Lower leg skin (tissue), 4 donors: ENCODE measurements at regions not wholly inside any gene's neighbourhood (a gene's known extent, or its start where the extent isn't known, plus 50 kb on each side); places are given as distances from the start of the nearest gene placed in this dataset.

ENCODE experiments used
- DNase-seq, 2 donors: peaks; one replicate each; pipeline ENCODE4 v3.0.0-alpha.2; 2019; ENCODE audit warnings: low spot score in 2 of 2
- H3K4me3 ChIP-seq: fragments of 200-600 bp; sonication (generic); 2 replicates; pipeline ENCODE4 v1.5.1; 2017; ENCODE audit warnings: mild to moderate bottlenecking, low read depth; ENCODE audit not compliant: poor library complexity, severe bottlenecking
- POLR2A ChIP-seq, 2 donors: fragments of 450-650 bp; IDR thresholded peaks; one replicate each; pipeline ENCODE4 v1.6.1; 2016 to 2017; ENCODE audit warnings: antibody characterized with exemption in 2 of 2, mild to moderate bottlenecking in 1 of 2, moderate library complexity in 1 of 2
- WGBS, 2 donors: methylation state at CpG; one replicate each; pipeline ENCODE4 v1.1.5; 2018; 5-methylcytosine and 5-hydroxymethylcytosine counted together
- intact Hi-C: fragments of 100-400 bp; cut with DNase I; formaldehyde crosslinking; loops from one replicate; pipeline ENCODE4 v1.15.0; 2023; ENCODE audit warnings: low total_unique reads
- TF ChIP-seq, protein P1 (sequence below), 3 donors: fragments of 450-650 bp; IDR thresholded peaks; one replicate each; pipeline ENCODE4 v1.5.1; 2016; ENCODE audit warnings: antibody characterized with exemption in 3 of 3, mild to moderate bottlenecking in 3 of 3, moderate library complexity in 2 of 3

DNA sequence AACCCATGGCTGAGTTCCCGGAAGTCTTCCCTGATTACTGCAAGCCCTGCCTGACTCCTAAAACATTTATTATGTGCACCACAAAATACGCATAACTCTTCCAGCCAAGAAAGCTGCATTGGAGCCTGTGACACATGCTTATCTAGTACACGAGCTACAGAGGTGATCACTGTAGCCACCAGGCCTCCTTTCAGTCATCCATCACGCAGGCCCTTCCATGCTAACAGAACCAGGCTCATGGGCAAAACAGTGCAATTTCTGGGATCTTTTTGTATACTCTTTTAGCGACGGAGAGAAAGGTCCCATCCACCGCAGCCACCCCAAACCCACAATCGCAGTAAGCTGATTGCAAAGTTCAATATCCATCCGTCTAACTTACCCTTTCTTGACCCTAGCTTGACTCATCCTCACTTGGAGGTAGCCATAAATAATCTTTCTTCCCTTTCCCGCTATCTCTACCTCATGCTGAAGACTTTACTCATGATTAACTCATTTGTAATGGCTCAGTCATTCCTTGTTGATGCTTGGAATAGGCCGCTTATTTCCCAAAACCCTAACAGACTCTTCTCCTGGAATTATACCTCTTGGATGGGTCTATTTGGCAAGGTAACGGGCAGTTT lies 1203.5 kb downstream of the TYW1 start:
- intact Hi-C loops: no loop called here
- 81% methylated on average over 12 of the region's 12 CpGs for WGBS, 2 donors
- no peak for TF ChIP-seq POLR2A (IDR thresholded peaks at IDR 0.05)
- TF ChIP-seq, protein P1, sequence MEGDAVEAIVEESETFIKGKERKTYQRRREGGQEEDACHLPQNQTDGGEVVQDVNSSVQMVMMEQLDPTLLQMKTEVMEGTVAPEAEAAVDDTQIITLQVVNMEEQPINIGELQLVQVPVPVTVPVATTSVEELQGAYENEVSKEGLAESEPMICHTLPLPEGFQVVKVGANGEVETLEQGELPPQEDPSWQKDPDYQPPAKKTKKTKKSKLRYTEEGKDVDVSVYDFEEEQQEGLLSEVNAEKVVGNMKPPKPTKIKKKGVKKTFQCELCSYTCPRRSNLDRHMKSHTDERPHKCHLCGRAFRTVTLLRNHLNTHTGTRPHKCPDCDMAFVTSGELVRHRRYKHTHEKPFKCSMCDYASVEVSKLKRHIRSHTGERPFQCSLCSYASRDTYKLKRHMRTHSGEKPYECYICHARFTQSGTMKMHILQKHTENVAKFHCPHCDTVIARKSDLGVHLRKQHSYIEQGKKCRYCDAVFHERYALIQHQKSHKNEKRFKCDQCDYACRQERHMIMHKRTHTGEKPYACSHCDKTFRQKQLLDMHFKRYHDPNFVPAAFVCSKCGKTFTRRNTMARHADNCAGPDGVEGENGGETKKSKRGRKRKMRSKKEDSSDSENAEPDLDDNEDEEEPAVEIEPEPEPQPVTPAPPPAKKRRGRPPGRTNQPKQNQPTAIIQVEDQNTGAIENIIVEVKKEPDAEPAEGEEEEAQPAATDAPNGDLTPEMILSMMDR (IDR thresholded peaks at IDR 0.05): no peak
- no peak overlapping the region for H3K4me3 ChIP-seq
- no peak for DNase-seq

DNA sequence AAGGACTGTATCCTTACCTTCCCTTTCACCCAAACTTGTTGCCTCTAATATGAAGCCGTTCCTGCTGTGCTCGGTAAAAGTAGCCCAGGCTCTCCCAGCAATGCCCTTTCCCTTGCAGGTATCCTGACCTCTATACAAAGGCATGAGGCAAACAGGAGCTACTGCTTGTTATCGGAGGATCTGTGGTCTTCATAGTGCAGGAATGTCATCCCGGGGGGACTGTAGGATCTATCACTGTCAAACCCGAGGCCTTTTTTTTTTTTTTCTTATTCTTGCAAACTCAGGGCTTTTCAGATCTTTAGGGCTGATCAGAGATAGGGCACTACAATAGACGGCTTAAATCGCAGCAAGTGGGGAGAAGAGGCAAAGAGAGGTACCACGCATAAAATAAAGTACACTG lies 1206.6 kb downstream of the TYW1 start:
- DNase-seq: no peak
- no peak overlapping the region for H3K4me3 ChIP-seq
- intact Hi-C loops: no loop called here
- WGBS, 2 donors: 57% methylated on average over 8 of the region's 8 CpGs
- no peak for TF ChIP-seq POLR2A (IDR thresholded peaks at IDR 0.05)
- TF ChIP-seq, protein P1 (IDR thresholded peaks at IDR 0.05): no peak

DNA sequence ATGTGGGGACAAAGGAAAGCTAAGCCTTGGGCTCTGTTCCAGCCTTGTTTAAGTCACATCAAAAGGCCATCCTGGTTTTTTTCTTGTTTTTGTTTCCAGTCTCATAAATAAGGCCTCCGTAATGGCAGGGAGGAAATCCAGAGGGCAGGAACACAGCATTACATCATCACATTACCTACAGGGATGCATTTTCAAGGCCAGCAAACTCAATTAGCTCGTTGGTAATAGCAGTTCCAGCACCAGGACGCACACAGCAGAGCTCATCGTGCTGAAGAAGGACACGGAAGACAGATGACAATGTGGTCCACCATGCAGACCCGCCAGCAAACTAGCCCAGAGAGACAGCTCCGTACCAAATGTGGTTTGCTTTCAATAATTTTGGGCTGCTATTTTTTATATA lies 1209.2 kb downstream of the TYW1 start:
- WGBS, 2 donors: 57 to 73% methylated on average over 7 of the region's 7 CpGs
- intact Hi-C loops: no loop called here
- no peak overlapping the region for H3K4me3 ChIP-seq
- TF ChIP-seq, protein P1 (IDR thresholded peaks at IDR 0.05): no peak
- no peak for TF ChIP-seq POLR2A (IDR thresholded peaks at IDR 0.05)
- peak in 1 of 2 donors; percentile 31 for DNase-seq

DNA sequence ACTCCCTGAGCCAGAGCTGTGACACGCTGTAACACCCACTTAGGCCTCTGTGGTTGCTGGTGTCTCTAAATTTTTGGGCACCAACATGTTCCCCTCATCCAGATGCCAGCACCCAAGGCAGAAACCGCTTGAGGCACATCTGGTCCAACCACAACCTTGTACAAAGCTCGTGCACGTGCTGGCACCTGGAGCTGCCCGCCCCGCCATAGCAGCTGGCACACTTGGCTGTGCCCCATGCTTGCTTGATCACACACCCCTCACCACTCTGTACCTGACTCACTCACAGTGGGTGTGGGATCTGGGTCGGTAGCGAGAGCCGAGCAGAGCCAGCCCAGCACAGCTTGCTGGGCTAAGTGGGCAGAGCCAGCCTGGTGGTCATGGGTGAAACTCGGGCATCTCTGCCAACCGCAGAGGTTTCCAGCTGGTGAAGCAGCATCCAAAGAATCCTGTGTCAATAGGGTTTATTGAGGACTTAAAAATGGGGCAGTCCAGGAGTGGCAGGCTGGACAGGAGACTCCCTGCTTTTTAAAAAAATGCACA lies 1210.4 kb downstream of the TYW1 start:
- intact Hi-C loops: no loop called here
- WGBS, 2 donors: 81 to 84% methylated on average over 10 to 11 of the region's 11 CpGs
- DNase-seq: peak in 1 of 2 donors; percentile 40
- H3K4me3 ChIP-seq: no peak overlapping the region
- TF ChIP-seq, protein P1 (IDR thresholded peaks at IDR 0.05): no peak
- no peak for TF ChIP-seq POLR2A (IDR thresholded peaks at IDR 0.05)

DNA sequence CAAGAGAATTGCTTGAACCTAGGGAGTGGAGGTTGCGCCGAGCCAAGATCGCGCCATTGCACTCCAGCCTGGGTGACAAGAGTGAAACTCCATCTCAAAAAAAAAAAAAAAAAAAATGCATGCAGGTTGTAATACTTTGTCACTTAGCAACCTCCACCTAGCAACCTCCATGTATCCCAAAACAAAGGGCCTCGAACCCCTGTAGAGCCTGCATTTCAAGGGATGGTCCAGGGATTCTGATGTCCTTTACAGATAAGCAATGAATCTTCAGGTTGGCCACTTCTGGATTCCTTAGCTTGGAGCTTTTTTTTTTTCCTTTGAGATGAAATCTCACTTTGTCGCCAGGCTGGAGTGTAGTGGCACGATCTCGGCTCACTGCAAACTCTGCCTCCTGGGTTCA lies 1211.0 kb downstream of the TYW1 start:
- WGBS, 2 donors: 81 to 95% methylated on average over 8 of the region's 8 CpGs
- H3K4me3 ChIP-seq: no peak overlapping the region
- intact Hi-C loops: no loop called here
- no peak for TF ChIP-seq POLR2A (IDR thresholded peaks at IDR 0.05)
- TF ChIP-seq, protein P1 (IDR thresholded peaks at IDR 0.05): no peak
- peak in 1 of 2 donors; percentile 43 for DNase-seq

DNA sequence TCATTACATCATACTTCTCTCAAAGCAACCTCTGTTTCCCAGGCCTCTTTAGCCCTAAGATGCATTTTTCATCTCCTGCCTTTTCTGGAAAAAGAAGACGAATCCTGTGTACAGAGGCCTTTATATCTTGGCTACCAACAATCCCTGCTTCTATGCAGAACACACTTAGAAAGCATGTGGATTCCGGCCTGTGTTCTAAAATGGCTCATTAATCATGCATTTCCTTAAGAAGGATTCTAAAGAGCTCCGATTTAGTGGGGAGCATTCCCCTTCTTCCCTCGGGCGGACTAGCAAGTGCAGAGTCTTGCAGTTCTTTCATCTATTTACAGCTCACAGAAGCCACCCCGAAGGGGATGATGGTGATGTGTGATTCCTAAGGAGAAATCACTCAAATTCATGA lies 1212.9 kb downstream of the TYW1 start:
- WGBS, 2 donors: 64 to 70% methylated on average over 6 of the region's 6 CpGs
- intact Hi-C loops: no loop called here
- DNase-seq: no peak
- H3K4me3 ChIP-seq: no peak overlapping the region
- TF ChIP-seq POLR2A (IDR thresholded peaks at IDR 0.05): no peak
- TF ChIP-seq, protein P1 (IDR thresholded peaks at IDR 0.05): no peak
